Mesendoderm (in vitro differentiated cells): ENCODE measurements at regions not wholly inside any gene's neighbourhood (a gene's known extent, or its start where the extent isn't known, plus 50 kb on each side); places are given as distances from the start of the nearest gene placed in this dataset.

ENCODE experiments used
- DNase-seq: peaks from one replicate; pipeline ENCODE4 v3.0.0; 2013
- H2AK5ac ChIP-seq: 2 replicates; pipeline ENCODE4 v1.6.1; 2013; ENCODE audit warnings: low read length, inconsistent platforms
- H2BK120ac ChIP-seq: 2 replicates; pipeline ENCODE4 v1.6.1; 2013; ENCODE audit warnings: low read depth, mild to moderate bottlenecking, low read length, moderate library complexity, mixed read lengths
- H2BK15ac ChIP-seq: replicated peaks from 2 replicates; pipeline ENCODE4 v1.6.1; 2013; ENCODE audit warnings: low read depth, mild to moderate bottlenecking, moderate library complexity
- H2BK5ac ChIP-seq: 2 replicates; pipeline ENCODE4 v1.6.1; 2013; ENCODE audit warnings: low read length, inconsistent platforms
- H3K18ac ChIP-seq: 2 replicates; pipeline ENCODE4 v1.6.1; 2013; ENCODE audit warnings: mild to moderate bottlenecking, low read length, mixed read lengths
- H3K23ac ChIP-seq: one replicate; pipeline ENCODE4 v1.6.1; 2013; ENCODE audit warnings: low read length
- H3K27ac ChIP-seq: 2 replicates; pipeline ENCODE4 v1.5.1; 2013; ENCODE audit warnings: low read depth, mild to moderate bottlenecking, inconsistent platforms, low read length, moderate library complexity
- H3K27me3 ChIP-seq: 2 replicates; pipeline ENCODE4 v1.6.1; 2013; ENCODE audit warnings: low read length, control low read depth, mild to moderate bottlenecking, inconsistent platforms; ENCODE audit not compliant: insufficient read depth, poor library complexity
- H3K36me3 ChIP-seq: 2 replicates; pipeline ENCODE4 v1.6.1; 2013; ENCODE audit warnings: low read length, inconsistent platforms; ENCODE audit not compliant: control insufficient read depth, insufficient read depth
- H3K4ac ChIP-seq: one replicate; pipeline ENCODE4 v1.6.1; 2013; ENCODE audit warnings: low read depth, mild to moderate bottlenecking, low read length, moderate library complexity
- H3K4me1 ChIP-seq: 2 replicates; pipeline ENCODE4 v1.6.1; 2013; ENCODE audit warnings: low read depth, low read length, inconsistent platforms; ENCODE audit not compliant: control insufficient read depth
- H3K4me2 ChIP-seq: 2 replicates; pipeline ENCODE4 v1.6.1; 2013; ENCODE audit warnings: low read length
- H3K4me3 ChIP-seq: 2 replicates; pipeline ENCODE4 v1.5.1; 2013; ENCODE audit warnings: mild to moderate bottlenecking, low read length
- H3K56ac ChIP-seq: one replicate; pipeline ENCODE4 v1.6.1; 2013; ENCODE audit warnings: low read length
- H3K79me1 ChIP-seq: 2 replicates; pipeline ENCODE4 v1.6.1; 2013; ENCODE audit warnings: low read length, inconsistent platforms
- H3K79me2 ChIP-seq: 2 replicates; pipeline ENCODE4 v1.6.1; 2013; ENCODE audit warnings: mild to moderate bottlenecking, low read length; ENCODE audit not compliant: control insufficient read depth, insufficient read depth
- H3K9ac ChIP-seq: 2 replicates; pipeline ENCODE4 v1.6.1; 2013; ENCODE audit warnings: low read length, inconsistent platforms
- H4K5ac ChIP-seq: one replicate; pipeline ENCODE4 v1.6.1; 2013; ENCODE audit warnings: low read length
- H4K8ac ChIP-seq: one replicate; pipeline ENCODE4 v1.6.1; 2013; ENCODE audit warnings: low read depth, mild to moderate bottlenecking, control low read depth, low read length, moderate library complexity
- WGBS: extraction: QIAGEN DNeasy Blood & Tissue Kit; methylation state at CpG from one replicate; pipeline ENCODE4 v1.1.7; 2013; ENCODE audit warnings: low lambda C conversion rate, missing lambda C conversion rate; ENCODE audit not compliant: insufficient coverage; ENCODE audit errors: extremely low coverage; 5-methylcytosine and 5-hydroxymethylcytosine counted together

- H2AK5ac ChIP-seq = no peak overlapping the region
- WGBS = no CpG with 5 or more reads among the region's 68 CpGs
- H2BK15ac ChIP-seq = no peak overlapping the region
- H3K4me3 ChIP-seq = peak overlapping the region; percentile 13
- peak overlapping the region; percentile 72 for H3K56ac ChIP-seq
- peaks cover 35% of the 10 kb centered on the region for H3K27me3 ChIP-seq
- H3K9ac ChIP-seq = peak overlapping the region; percentile 17
- H2BK5ac ChIP-seq = no peak overlapping the region
- peak; percentile 41 for DNase-seq
- H3K79me1 ChIP-seq = no peaks in the 10 kb centered on the region
- no peak overlapping the region for H3K23ac ChIP-seq
- peaks cover 6% of the 10 kb centered on the region for H3K4me1 ChIP-seq
- H3K4me2 ChIP-seq = peak overlapping the region; percentile 47
- no peak overlapping the region for H4K8ac ChIP-seq
- no peak overlapping the region for H2BK120ac ChIP-seq
- no peak overlapping the region for H4K5ac ChIP-seq
- no peaks in the 10 kb centered on the region for H3K79me2 ChIP-seq
- H3K4ac ChIP-seq = no peak overlapping the region
- H3K27ac ChIP-seq = no peak overlapping the region
- H3K18ac ChIP-seq = no peak overlapping the region
- H3K36me3 ChIP-seq = no peaks in the 10 kb centered on the region
Observed at GRCh38 chr6:166008441-166009369, 158.9 kb downstream of the TBXT start.

- Histone ChIP-seq H3K27me3 (peaks cover 35% of the 10 kb centered on the region), H3K23ac (no peak overlapping the region), H3K79me2 (no peaks in the 10 kb centered on the region), H4K5ac (no peak overlapping the region), H3K27ac (no peak overlapping the region), H3K9ac (no peak overlapping the region), H2BK5ac (no peak overlapping the region), H2AK5ac (no peak overlapping the region), H3K18ac (no peak overlapping the region), H3K36me3 (no peaks in the 10 kb centered on the region), H4K8ac (no peak overlapping the region), H3K4me2 (no peak overlapping the region), H3K4me3 (no peak overlapping the region), H2BK15ac (no peak overlapping the region), H3K79me1 (no peaks in the 10 kb centered on the region), H3K4me1 (peaks cover 6% of the 10 kb centered on the region), H3K56ac (no peak overlapping the region), H3K4ac (no peak overlapping the region), H2BK120ac (no peak overlapping the region)
- WGBS = no CpG with 5 or more reads among the region's 18 CpGs
- DNase-seq = no peak
Observed at GRCh38 chr6:166007349-166008263, 160.0 kb downstream of the TBXT start.

- no peak overlapping the region for H2BK15ac ChIP-seq
- H3K4ac ChIP-seq = no peak overlapping the region
- no peaks in the 10 kb centered on the region for H3K79me2 ChIP-seq
- no peak overlapping the region for H3K18ac ChIP-seq
- DNase-seq = no peak
- no peak overlapping the region for H4K8ac ChIP-seq
- peaks cover 35% of the 10 kb centered on the region for H3K27me3 ChIP-seq
- H2BK5ac ChIP-seq = no peak overlapping the region
- H3K9ac ChIP-seq = no peak overlapping the region
- no peak overlapping the region for H4K5ac ChIP-seq
- no peak overlapping the region for H3K56ac ChIP-seq
- H3K23ac ChIP-seq = no peak overlapping the region
- H3K36me3 ChIP-seq = no peaks in the 10 kb centered on the region
- H3K4me3 ChIP-seq = no peak overlapping the region
- no CpG with 5 or more reads among the region's 6 CpGs for WGBS
- no peaks in the 10 kb centered on the region for H3K79me1 ChIP-seq
- H3K4me2 ChIP-seq = no peak overlapping the region
- H3K27ac ChIP-seq = no peak overlapping the region
- peaks cover 6% of the 10 kb centered on the region for H3K4me1 ChIP-seq
- no peak overlapping the region for H2BK120ac ChIP-seq
- H2AK5ac ChIP-seq = no peak overlapping the region
Observed at GRCh38 chr6:166006900-166007301, 160.8 kb downstream of the TBXT start.

GRCh38 chr6:166005944-166006899, 161.4 kb downstream of the TBXT start:
- Histone ChIP-seq H4K8ac (no peak overlapping the region), H4K5ac (no peak overlapping the region), H3K18ac (peak overlapping the region; percentile 35), H3K27me3 (peaks cover 35% of the 10 kb centered on the region), H2BK5ac (no peak overlapping the region), H3K36me3 (no peaks in the 10 kb centered on the region), H2AK5ac (no peak overlapping the region), H3K27ac (no peak overlapping the region), H3K4me2 (peak overlapping the region; percentile 5), H3K4ac (no peak overlapping the region), H2BK15ac (no peak overlapping the region), H3K9ac (peak overlapping the region; percentile 15), H3K23ac (no peak overlapping the region), H3K79me1 (no peaks in the 10 kb centered on the region), H3K4me1 (peaks cover 6% of the 10 kb centered on the region), H2BK120ac (no peak overlapping the region), H3K56ac (peak overlapping the region; percentile 65), H3K4me3 (no peak overlapping the region), H3K79me2 (no peaks in the 10 kb centered on the region)
- DNase-seq = peak; percentile 45
- no CpG with 5 or more reads among the region's 47 CpGs for WGBS

- Histone ChIP-seq H3K79me1 (no peaks in the 10 kb centered on the region), H3K36me3 (no peaks in the 10 kb centered on the region), H3K4ac (no peak overlapping the region), H3K9ac (peak overlapping the region; percentile 15), H3K4me3 (no peak overlapping the region), H3K27ac (no peak overlapping the region), H2BK15ac (no peak overlapping the region), H3K4me2 (no peak overlapping the region), H4K5ac (no peak overlapping the region), H3K18ac (peak overlapping the region; percentile 35), H2BK120ac (no peak overlapping the region), H3K27me3 (peaks cover 34% of the 10 kb centered on the region), H2AK5ac (no peak overlapping the region), H2BK5ac (no peak overlapping the region), H4K8ac (no peak overlapping the region), H3K4me1 (peaks cover 6% of the 10 kb centered on the region), H3K56ac (peak overlapping the region; percentile 65), H3K23ac (no peak overlapping the region), H3K79me2 (no peaks in the 10 kb centered on the region)
- no CpG with 5 or more reads among the region's 21 CpGs for WGBS
- DNase-seq = no peak
Observed at GRCh38 chr6:166005401-166005943, 162.2 kb downstream of the TBXT start.
